ENCODE measurements at regions not wholly inside any gene's neighbourhood (a gene's known extent, or its start where the extent isn't known, plus 50 kb on each side); places are given as distances from the start of the nearest gene placed in this dataset.

- FAIRE-seq (no peak), DNase-seq (ENCODE audit: insufficient read length, low spot score) (no peak)
Measured at GRCh38 chrY:15397556-15398280, 873.4 kb downstream of the NLGN4Y start.

GRCh38 chrY:15402451-15402850 is 878.1 kb downstream of the NLGN4Y start:
- DNase-seq (ENCODE audit: insufficient read length, low spot score) = no peak
- no peak for FAIRE-seq

GRCh38 chrY:15404551-15404950 is 880.2 kb downstream of the NLGN4Y start:
- FAIRE-seq (no peak), DNase-seq (ENCODE audit: insufficient read length, low spot score) (no peak)

- FAIRE-seq = no peak
- DNase-seq (ENCODE audit: insufficient read length, low spot score) = no peak
Measured at GRCh38 chrY:15415165-15415564, 890.8 kb downstream of the NLGN4Y start.

GRCh38 chrY:15418613-15419012 is 894.3 kb downstream of the NLGN4Y start:
- FAIRE-seq (no peak), DNase-seq (ENCODE audit: insufficient read length, low spot score) (no peak)

GRCh38 chrY:15424665-15425132 is 900.4 kb downstream of the NLGN4Y start:
- peak; percentile 58 for FAIRE-seq
- peak; percentile 4 for DNase-seq (ENCODE audit: insufficient read length, low spot score)

- DNase-seq (ENCODE audit: insufficient read length, low spot score) (no peak), FAIRE-seq (no peak)
Measured at GRCh38 chrY:15440021-15440695, 915.8 kb downstream of the NLGN4Y start.

- DNase-seq (ENCODE audit: insufficient read length, low spot score) (no peak), FAIRE-seq (peak; percentile 44)
Measured at GRCh38 chrY:15440696-15441408, 916.5 kb downstream of the NLGN4Y start.

GRCh38 chrY:15441878-15442277 is 917.5 kb downstream of the NLGN4Y start:
- no peak for FAIRE-seq

GRCh38 chrY:15445871-15446270 is 921.5 kb downstream of the NLGN4Y start:
- FAIRE-seq (no peak), DNase-seq (ENCODE audit: insufficient read length, low spot score) (no peak)

More at GRCh38 chrY:15441878-15442277, 917.5 kb downstream of the NLGN4Y start:
- no peak for DNase-seq (ENCODE audit: insufficient read length, low spot score)

- DNase-seq (ENCODE audit: insufficient read length, low spot score) = no peak
- FAIRE-seq = no peak
Measured at GRCh38 chrY:15446861-15447260, 922.5 kb downstream of the NLGN4Y start.

GRCh38 chrY:15447959-15448358 is 923.6 kb downstream of the NLGN4Y start:
- DNase-seq (ENCODE audit: insufficient read length, low spot score) (no peak), FAIRE-seq (no peak)

- FAIRE-seq (no peak), DNase-seq (ENCODE audit: insufficient read length, low spot score) (no peak)
Measured at GRCh38 chrY:15455133-15455937, 931.0 kb downstream of the NLGN4Y start.

GRCh38 chrY:15455980-15456469 is 931.7 kb downstream of the NLGN4Y start:
- DNase-seq (ENCODE audit: insufficient read length, low spot score) = peak; percentile 1
- no peak for FAIRE-seq

- no peak for FAIRE-seq
- no peak for DNase-seq (ENCODE audit: insufficient read length, low spot score)
Measured at GRCh38 chrY:15456491-15456890, 932.2 kb downstream of the NLGN4Y start.

- DNase-seq (ENCODE audit: insufficient read length, low spot score) (no peak), FAIRE-seq (no peak)
Measured at GRCh38 chrY:15457682-15458081, 933.4 kb downstream of the NLGN4Y start.

GRCh38 chrY:15458426-15458825 is 934.1 kb downstream of the NLGN4Y start:
- FAIRE-seq (no peak), DNase-seq (ENCODE audit: insufficient read length, low spot score) (no peak)

- DNase-seq (ENCODE audit: insufficient read length, low spot score) (no peak), FAIRE-seq (no peak)
Measured at GRCh38 chrY:15465880-15466279, 941.6 kb downstream of the NLGN4Y start.

- no peak for DNase-seq (ENCODE audit: insufficient read length, low spot score)
- FAIRE-seq = no peak
Measured at GRCh38 chrY:15466891-15467290, 942.6 kb downstream of the NLGN4Y start.

- FAIRE-seq = no peak
- no peak for DNase-seq (ENCODE audit: insufficient read length, low spot score)
Measured at GRCh38 chrY:15468091-15468490, 943.8 kb downstream of the NLGN4Y start.

- DNase-seq (ENCODE audit: insufficient read length, low spot score) (no peak), FAIRE-seq (no peak)
Measured at GRCh38 chrY:15471371-15471770, 947.0 kb downstream of the NLGN4Y start.

All from GM19239 (cell line).